Cardiac muscle cell (in vitro differentiated cells and primary cell): ENCODE measurements at regions not wholly inside any gene's neighbourhood (a gene's known extent, or its start where the extent isn't known, plus 50 kb on each side); places are given as distances from the start of the nearest gene placed in this dataset.

Experiments used
- DNase-seq, 2 donors: peaks; one replicate each; pipeline versions ENCODE4 v3.0.0 to v3.0.0-alpha.2; 2010 to 2017; ENCODE audit warnings: low read depth in 1 of 2, low spot score in 1 of 2
- H3K27ac ChIP-seq: fragments of 200-600 bp; sonication (generic); 2 replicates; pipeline ENCODE4 v1.5.1; 2016
- H3K27me3 ChIP-seq: fragments of 200-600 bp; sonication (generic); 2 replicates; pipeline ENCODE4 v1.6.0; 2016; ENCODE audit warnings: control low read depth
- H3K36me3 ChIP-seq: fragments of 200-600 bp; sonication (generic); 2 replicates; pipeline ENCODE4 v1.5.1; 2016; ENCODE audit warnings: control low read depth
- H3K4me1 ChIP-seq: fragments of 200-600 bp; sonication (generic); 2 replicates; pipeline ENCODE4 v1.8.1; 2017; ENCODE audit warnings: low read depth, mild to moderate bottlenecking, mixed run types
- H3K4me3 ChIP-seq: fragments of 200-600 bp; sonication (generic); 2 replicates; pipeline ENCODE4 v1.5.1; 2016; ENCODE audit warnings: mild to moderate bottlenecking
- H3K9me3 ChIP-seq: fragments of 200-600 bp; sonication (generic); 2 replicates; pipeline ENCODE4 v1.5.1; 2017; ENCODE audit warnings: low read depth, mild to moderate bottlenecking, control low read depth
- TF ChIP-seq, protein P1 (sequence below): IDR thresholded peaks from 2 replicates; pipeline ENCODE4 v1.5.1; 2012; ENCODE audit warnings: low read depth, mild to moderate bottlenecking, low read length

- no peaks in the 10 kb centered on the region for H3K4me1 ChIP-seq
- DNase-seq: no peak
- H3K4me3 ChIP-seq: no peak overlapping the region
- H3K9me3 ChIP-seq: no peaks in the 10 kb centered on the region
- H3K27me3 ChIP-seq: no peaks in the 10 kb centered on the region
- H3K36me3 ChIP-seq: no peaks in the 10 kb centered on the region
- no peak overlapping the region for H3K27ac ChIP-seq
- TF ChIP-seq, protein P1, sequence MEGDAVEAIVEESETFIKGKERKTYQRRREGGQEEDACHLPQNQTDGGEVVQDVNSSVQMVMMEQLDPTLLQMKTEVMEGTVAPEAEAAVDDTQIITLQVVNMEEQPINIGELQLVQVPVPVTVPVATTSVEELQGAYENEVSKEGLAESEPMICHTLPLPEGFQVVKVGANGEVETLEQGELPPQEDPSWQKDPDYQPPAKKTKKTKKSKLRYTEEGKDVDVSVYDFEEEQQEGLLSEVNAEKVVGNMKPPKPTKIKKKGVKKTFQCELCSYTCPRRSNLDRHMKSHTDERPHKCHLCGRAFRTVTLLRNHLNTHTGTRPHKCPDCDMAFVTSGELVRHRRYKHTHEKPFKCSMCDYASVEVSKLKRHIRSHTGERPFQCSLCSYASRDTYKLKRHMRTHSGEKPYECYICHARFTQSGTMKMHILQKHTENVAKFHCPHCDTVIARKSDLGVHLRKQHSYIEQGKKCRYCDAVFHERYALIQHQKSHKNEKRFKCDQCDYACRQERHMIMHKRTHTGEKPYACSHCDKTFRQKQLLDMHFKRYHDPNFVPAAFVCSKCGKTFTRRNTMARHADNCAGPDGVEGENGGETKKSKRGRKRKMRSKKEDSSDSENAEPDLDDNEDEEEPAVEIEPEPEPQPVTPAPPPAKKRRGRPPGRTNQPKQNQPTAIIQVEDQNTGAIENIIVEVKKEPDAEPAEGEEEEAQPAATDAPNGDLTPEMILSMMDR: no peak
Measured at GRCh38 chr5:124537522-124537921, 208.9 kb downstream of the ZNF608 start.

GRCh38 chr5:124537107-124537506 lies 209.3 kb downstream of the ZNF608 start:
- no peaks in the 10 kb centered on the region for H3K36me3 ChIP-seq
- H3K27ac ChIP-seq: no peak overlapping the region
- no peaks in the 10 kb centered on the region for H3K9me3 ChIP-seq
- H3K4me3 ChIP-seq: no peak overlapping the region
- no peak for DNase-seq
- H3K27me3 ChIP-seq: no peaks in the 10 kb centered on the region
- TF ChIP-seq, protein P1: no peak
- no peaks in the 10 kb centered on the region for H3K4me1 ChIP-seq

DNA sequence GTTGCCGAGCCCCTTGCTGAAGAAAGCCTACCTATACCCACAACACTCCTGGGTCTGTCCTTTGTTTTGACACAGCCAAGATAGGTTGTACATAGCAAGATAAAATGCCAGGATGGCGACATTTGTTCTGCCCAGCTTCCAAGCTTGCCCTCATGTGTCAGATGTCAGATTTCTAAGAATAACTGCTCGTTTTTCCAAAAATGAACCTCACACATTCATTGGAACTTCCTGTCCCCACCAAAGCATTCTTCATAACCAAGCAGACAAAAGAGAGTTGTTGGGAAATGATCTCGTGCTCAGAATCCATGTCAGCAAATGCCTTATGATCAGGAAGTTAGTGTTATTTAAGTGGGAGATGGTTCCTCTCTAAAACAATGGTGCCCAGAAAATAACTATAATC lies 210.1 kb downstream of the ZNF608 start:
- Histone ChIP-seq H3K4me3 (no peak overlapping the region), H3K36me3 (no peaks in the 10 kb centered on the region), H3K4me1 (no peaks in the 10 kb centered on the region), H3K27ac (no peak overlapping the region), H3K27me3 (no peaks in the 10 kb centered on the region), H3K9me3 (no peaks in the 10 kb centered on the region)
- peak in 1 of 2 donors; percentile 57 for DNase-seq
- TF ChIP-seq, protein P1: no peak

GRCh38 chr5:124530916-124531315 lies 215.5 kb downstream of the ZNF608 start:
- Histone ChIP-seq H3K27ac (no peak overlapping the region), H3K27me3 (no peaks in the 10 kb centered on the region), H3K9me3 (no peaks in the 10 kb centered on the region), H3K36me3 (no peaks in the 10 kb centered on the region), H3K4me3 (no peak overlapping the region), H3K4me1 (no peaks in the 10 kb centered on the region)
- TF ChIP-seq, protein P1: no peak
- no peak for DNase-seq

GRCh38 chr5:124528838-124529237 lies 217.6 kb downstream of the ZNF608 start:
- H3K4me3 ChIP-seq: no peak overlapping the region
- no peaks in the 10 kb centered on the region for H3K27me3 ChIP-seq
- no peaks in the 10 kb centered on the region for H3K9me3 ChIP-seq
- H3K36me3 ChIP-seq: no peaks in the 10 kb centered on the region
- no peak overlapping the region for H3K27ac ChIP-seq
- TF ChIP-seq, protein P1: no peak
- DNase-seq: peak in 1 of 2 donors; percentile 13
- no peaks in the 10 kb centered on the region for H3K4me1 ChIP-seq
